ENCODE measurements at regions not wholly inside any gene's neighbourhood (a gene's known extent, or its start where the extent isn't known, plus 50 kb on each side); places are given as distances from the start of the nearest gene placed in this dataset.

- H3K79me1 ChIP-seq (ENCODE audit: low read depth in 1 of 2, low read length in 2 of 2): no peaks in the 10 kb centered on the region
- TF ChIP-seq RCOR1 (IDR thresholded peaks at IDR 0.05; ENCODE audit: insufficient replicate concordance, low read length) (no peak), MAFK (IDR thresholded peaks at IDR 0.05; ENCODE audit: low read depth, low read length) (no peak), CHD1 (IDR thresholded peaks at IDR 0.05; ENCODE audit: low read depth, low read length) (no peak), RAD21 (IDR thresholded peaks at IDR 0.05; ENCODE audit: low read length) (no peak), MAZ (IDR thresholded peaks at IDR 0.05; ENCODE audit: borderline replicate concordance, low read depth, low read length) (no peak), POLR2A (IDR thresholded peaks at IDR 0.05; ENCODE audit: low read depth, low read length) (no peak), NFE2L2 (IDR thresholded peaks at IDR 0.05; ENCODE audit: low read depth, low read length) (no peak), SMC3 (IDR thresholded peaks at IDR 0.05; ENCODE audit: low read depth, low read length) (no peak), ELK1 (IDR thresholded peaks at IDR 0.05; ENCODE audit: borderline replicate concordance, low read depth, low read length) (no peak), CEBPB (IDR thresholded peaks at IDR 0.05; ENCODE audit: low read depth, low read length) (no peak), BHLHE40 (IDR thresholded peaks at IDR 0.05; ENCODE audit: low read depth, low read length) (no peak), CTCF (conservative IDR thresholded peaks at IDR 0.05; ENCODE audit: low read depth, low read length) (no peak)
- CTCF ChIA-PET: no interaction called here
- H3K27ac ChIP-seq (ENCODE audit: insufficient read depth, low read length): no peak overlapping the region
- dilution Hi-C loops (cut with HindIII; ENCODE audit: low sequenced_read_pairs, unreplicated experiment) (no loop called here), intact Hi-C loops (cut with micrococcal nuclease) (no loop called here), in situ Hi-C loops (cut with MboI; ENCODE audit: low sequenced_read_pairs) (no loop called here)
- H2BK20ac ChIP-seq (ENCODE audit: low read depth, low read length): no peak overlapping the region
- H4K20me1 ChIP-seq (ENCODE audit: insufficient read depth, low read length): no peaks in the 10 kb centered on the region
- H3K9me1 ChIP-seq (ENCODE audit: insufficient read depth, low read length): no peaks in the 10 kb centered on the region; the same call in 1 of the 2 replicates
- no peak overlapping the region for H2AFZ ChIP-seq (replicated peaks; ENCODE audit: low read length, poor library complexity)
- no peak overlapping the region for H2AK9ac ChIP-seq (replicated peaks; ENCODE audit: low read depth, low read length, poor library complexity)
- H3K9me3 ChIP-seq (ENCODE audit: control insufficient read depth, insufficient read depth, low read length): no peaks in the 10 kb centered on the region
- H4K8ac ChIP-seq (ENCODE audit: low read depth in 2 of 2, low read length in 2 of 2): no peak overlapping the region
- H3K27me3 ChIP-seq (ENCODE audit: control insufficient read depth, insufficient read depth, low read length): no peaks in the 10 kb centered on the region; the same call in 1 of the 2 replicates
- no peaks in the 10 kb centered on the region for H3K4me1 ChIP-seq (ENCODE audit: control insufficient read depth, insufficient read depth, low read length)
- ATAC-seq (ENCODE audit: low read depth): no peak
- no peak overlapping the region for H3K56ac ChIP-seq (ENCODE audit: extremely low read depth, insufficient read depth, low read length)
- no peak overlapping the region for H4K91ac ChIP-seq (ENCODE audit: insufficient read depth, low read depth, low read length)
- 80% methylated on average over 2 of the region's 4 CpGs; no CpG with 5 or more reads in 1 of the 2 experiments for WGBS, 2 experiments (ENCODE audit: extremely low coverage in 2 of 2, insufficient read length in 1 of 2)
- no peak overlapping the region for H2BK120ac ChIP-seq (ENCODE audit: low read depth, low read length)
- DNase-seq: no peak
- H2AK5ac ChIP-seq (ENCODE audit: low read depth, low read length): no peak overlapping the region
- H3K18ac ChIP-seq (ENCODE audit: low read depth, low read length): no peak overlapping the region
- H2BK15ac ChIP-seq (ENCODE audit: low read depth, low read length): no peak overlapping the region
- no peak overlapping the region for H3K23ac ChIP-seq (ENCODE audit: low read depth, low read length)
- H2BK5ac ChIP-seq (ENCODE audit: low read depth, low read length, poor library complexity, severe bottlenecking): no peak overlapping the region
- no peak overlapping the region for H3K14ac ChIP-seq (replicated peaks; ENCODE audit: low read depth, low read length)
- H4K5ac ChIP-seq (ENCODE audit: low read depth, low read length): no peak overlapping the region
- no peak overlapping the region for H3K4me3 ChIP-seq (ENCODE audit: insufficient read depth, low read depth, low read length)
- no peak overlapping the region for H3K4me2 ChIP-seq (ENCODE audit: low read depth, low read length)
- BruUV-seq (replicated peaks): no TSS peak
- POLR2A ChIA-PET (ENCODE audit: unreplicated experiment): no interaction called here
- no peaks in the 10 kb centered on the region for H3K36me3 ChIP-seq (ENCODE audit: control insufficient read depth, insufficient read depth, low read length)
- H3K4ac ChIP-seq (ENCODE audit: low read depth, low read length): no peak overlapping the region
- H3K9ac ChIP-seq (ENCODE audit: low read depth, low read length): no peak overlapping the region
Measured at GRCh38 chr12:47369085-47369484, 289.3 kb upstream of the AMIGO2 start.
